HG02973 (cell line): ENCODE measurements at regions not wholly inside any gene's neighbourhood (a gene's known extent, or its start where the extent isn't known, plus 50 kb on each side); places are given as distances from the start of the nearest gene placed in this dataset.

Experiments used
- ATAC-seq: cut with Tn5 transposase; IDR thresholded peaks from one replicate; pipeline ENCODE4 v1.9.1; 2021; ENCODE audit warnings: moderate library complexity; ENCODE audit not compliant: unreplicated experiment

GRCh38 chr3:28799084-28799483 lies 450.5 kb upstream of the AZI2 start:
- ATAC-seq, result no peak

GRCh38 chr3:28800203-28800602 lies 451.6 kb upstream of the AZI2 start:
- no peak for ATAC-seq

GRCh38 chr3:28808068-28808467 lies 459.4 kb upstream of the AZI2 start:
- ATAC-seq, result no peak

GRCh38 chr3:28816017-28816416 lies 464.9 kb upstream of the RBMS3 start:
- ATAC-seq, result no peak

GRCh38 chr3:28824316-28824715 lies 456.6 kb upstream of the RBMS3 start:
- ATAC-seq, result no peak

- ATAC-seq, result no peak
Observed at GRCh38 chr3:28826840-28827239, 454.0 kb upstream of the RBMS3 start.

GRCh38 chr3:28835249-28835648 lies 445.6 kb upstream of the RBMS3 start:
- no peak for ATAC-seq

GRCh38 chr3:28835751-28836150 lies 445.1 kb upstream of the RBMS3 start:
- no peak for ATAC-seq

- no peak for ATAC-seq
Observed at GRCh38 chr3:28836199-28836598, 444.7 kb upstream of the RBMS3 start.

- ATAC-seq, result peak; percentile 89
Observed at GRCh38 chr3:28840976-28841376, 439.9 kb upstream of the RBMS3 start.

GRCh38 chr3:28841441-28841840 lies 439.4 kb upstream of the RBMS3 start:
- peak; percentile 29 for ATAC-seq

- no peak for ATAC-seq
Observed at GRCh38 chr3:28844298-28845005, 436.4 kb upstream of the RBMS3 start.

GRCh38 chr3:28845006-28845324 lies 435.9 kb upstream of the RBMS3 start:
- ATAC-seq, result no peak

GRCh38 chr3:28846971-28847478 lies 433.8 kb upstream of the RBMS3 start:
- no peak for ATAC-seq

GRCh38 chr3:28847736-28848135 lies 433.1 kb upstream of the RBMS3 start:
- no peak for ATAC-seq

GRCh38 chr3:28850186-28850585 lies 430.7 kb upstream of the RBMS3 start:
- no peak for ATAC-seq

- ATAC-seq, result no peak
Observed at GRCh38 chr3:28853830-28854229, 427.0 kb upstream of the RBMS3 start.

GRCh38 chr3:28856796-28857195 lies 424.1 kb upstream of the RBMS3 start:
- ATAC-seq, result no peak

- ATAC-seq, result no peak
Observed at GRCh38 chr3:28859897-28860296, 421.0 kb upstream of the RBMS3 start.

- ATAC-seq, result no peak
Observed at GRCh38 chr3:28860307-28860706, 420.6 kb upstream of the RBMS3 start.

GRCh38 chr3:28863186-28863585 lies 417.7 kb upstream of the RBMS3 start:
- ATAC-seq, result no peak

GRCh38 chr3:28867836-28868235 lies 413.0 kb upstream of the RBMS3 start:
- ATAC-seq, result no peak

- ATAC-seq, result no peak
Observed at GRCh38 chr3:28868897-28869296, 412.0 kb upstream of the RBMS3 start.
